ENCODE measurements at regions not wholly inside any gene's neighbourhood (a gene's known extent, or its start where the extent isn't known, plus 50 kb on each side); places are given as distances from the start of the nearest gene placed in this dataset.
"Not testable (repeated sequence)": the region's sequence is repeated elsewhere in the genome, so short reads cannot be mapped to it uniquely, and the experiment has no call there.

GRCh38 chr16:6704306-6704930 is 628.2 kb upstream of the RBFOX1 start:
- TF ChIP-seq CTCF (IDR thresholded peaks at IDR 0.05; ENCODE audit: low read depth, low read length), result no peak
- no peak for DNase-seq (ENCODE audit: extremely low read depth, low read depth)

- DNase-seq (ENCODE audit: extremely low read depth, low read depth), result no peak
- TF ChIP-seq CTCF (IDR thresholded peaks at IDR 0.05; ENCODE audit: low read depth, low read length), result no peak
Observed at GRCh38 chr16:6701096-6701495, 631.5 kb upstream of the RBFOX1 start.

- TF ChIP-seq CTCF (IDR thresholded peaks at IDR 0.05; ENCODE audit: low read depth, low read length), result no peak
- no peak for DNase-seq (ENCODE audit: extremely low read depth, low read depth)
Observed at GRCh38 chr16:6698548-6698947, 634.1 kb upstream of the RBFOX1 start.

- DNase-seq (ENCODE audit: extremely low read depth, low read depth), result no peak
- TF ChIP-seq CTCF (IDR thresholded peaks at IDR 0.05; ENCODE audit: low read depth, low read length), result no peak
Observed at GRCh38 chr16:6695666-6696065, 637.0 kb upstream of the RBFOX1 start.

- TF ChIP-seq CTCF (IDR thresholded peaks at IDR 0.05; ENCODE audit: low read depth, low read length), result no peak
Observed at GRCh38 chr16:6694636-6695035, 638.0 kb upstream of the RBFOX1 start.

GRCh38 chr16:6693418-6693817 is 639.2 kb upstream of the RBFOX1 start:
- not testable (repeated sequence) for DNase-seq (ENCODE audit: extremely low read depth, low read depth)

More at GRCh38 chr16:6694636-6695035, 638.0 kb upstream of the RBFOX1 start:
- DNase-seq (ENCODE audit: extremely low read depth, low read depth), result no peak

- TF ChIP-seq CTCF (IDR thresholded peaks at IDR 0.05; ENCODE audit: low read depth, low read length), result no peak
- DNase-seq (ENCODE audit: extremely low read depth, low read depth), result no peak
Observed at GRCh38 chr16:6692874-6693273, 639.8 kb upstream of the RBFOX1 start.

- TF ChIP-seq CTCF (IDR thresholded peaks at IDR 0.05; ENCODE audit: low read depth, low read length), result no peak
- DNase-seq (ENCODE audit: extremely low read depth, low read depth), result no peak
Observed at GRCh38 chr16:6690741-6691140, 641.9 kb upstream of the RBFOX1 start.
